Caco-2 (cell line): ENCODE measurements at regions not wholly inside any gene's neighbourhood (a gene's known extent, or its start where the extent isn't known, plus 50 kb on each side); places are given as distances from the start of the nearest gene placed in this dataset.

Source experiments
- BruUV-seq: library from RNA; stranded (reverse); fragments of 400-500 nt; replicated peaks from 2 replicates; lab custom pipeline; 2021; lab: Mats Ljungman, UMichigan
- CTCF ChIA-PET: fragments of 300-600 bp; sonication (Branson Sonifier 250); formaldehyde crosslinking; loops from one replicate; lab custom pipeline; 2022; ENCODE audit warnings: antibody characterized with exemption; lab: Charles Lee
- POLR2A ChIA-PET: fragments of 300-600 bp; sonication (Branson Sonifier 250); formaldehyde crosslinking; loops from one replicate; lab custom pipeline; 2022; ENCODE audit warnings: antibody characterized with exemption; lab: Charles Lee
- DNase-seq, 2 experiments: peaks; one replicate each; pipeline versions ENCODE4 v3.0.0 to v3.0.0-alpha.2; 2020 to 2022
- H3K27me3 ChIP-seq: replicated peaks from 2 replicates; pipeline ENCODE4 v1.6.0; 2011; ENCODE audit warnings: low read length; ENCODE audit not compliant: control insufficient read depth, insufficient read depth
- H3K36me3 ChIP-seq: 2 replicates; pipeline ENCODE4 v1.5.1; 2011; ENCODE audit warnings: low read length; ENCODE audit not compliant: control insufficient read depth, insufficient read depth
- H3K4me1 ChIP-seq: fragments of 250-450 bp; sonication (Bioruptor Pico); 2 replicates; pipeline ENCODE4 v1.5.1; 2020; ENCODE audit warnings: mild to moderate bottlenecking
- H3K4me3 ChIP-seq: 2 replicates; pipeline ENCODE4 v1.5.1; 2011; ENCODE audit warnings: low read depth, mild to moderate bottlenecking, control low read depth, low read length
- H3K9me3 ChIP-seq: fragments of 250-450 bp; sonication (Bioruptor Pico); 2 replicates; pipeline ENCODE4 v1.5.1; 2020; ENCODE audit warnings: mild to moderate bottlenecking, moderate library complexity
- H3K27ac Mint-ChIP-seq: one replicate; pipeline ENCODE4 v1.8.0; 2022; ENCODE audit warnings: mixed read lengths; ENCODE audit not compliant: unreplicated experiment
- H3K27me3 Mint-ChIP-seq: one replicate; pipeline ENCODE4 v1.8.0; 2022; ENCODE audit warnings: mixed read lengths; ENCODE audit not compliant: insufficient read depth, unreplicated experiment
- H3K36me3 Mint-ChIP-seq: one replicate; pipeline ENCODE4 v1.8.0; 2022; ENCODE audit warnings: mild to moderate bottlenecking, mixed read lengths; ENCODE audit not compliant: insufficient read depth, unreplicated experiment
- H3K4me1 Mint-ChIP-seq: one replicate; pipeline ENCODE4 v1.8.0; 2022; ENCODE audit warnings: low read depth, mixed read lengths; ENCODE audit not compliant: unreplicated experiment
- H3K4me3 Mint-ChIP-seq: one replicate; pipeline ENCODE4 v1.8.0; 2022; ENCODE audit warnings: mild to moderate bottlenecking, moderate library complexity, mixed read lengths; ENCODE audit not compliant: unreplicated experiment
- H3K9me3 Mint-ChIP-seq: one replicate; pipeline ENCODE4 v1.8.0; 2022; ENCODE audit warnings: mixed read lengths; ENCODE audit not compliant: unreplicated experiment
- intact Hi-C: fragments of 100-400 bp; cut with micrococcal nuclease; formaldehyde crosslinking; loops from one replicate; pipeline ENCODE4 v1.10.0; 2022; ENCODE audit not compliant: unreplicated experiment
- TF ChIP-seq, protein P1 (sequence below), 2 experiments: fragments of 200-600 bp in 1 of 2; IDR thresholded peaks; 1 replicate in 1 of 2; 2 replicates in 1 of 2; pipeline versions ENCODE4 v1.5.1 to v1.8.0; 2011 to 2022; ENCODE audit warnings: antibody characterized with exemption in 1 of 2, control low read depth in 1 of 2, inconsistent platforms in 1 of 2, low read depth in 1 of 2, low read length in 1 of 2, mild to moderate bottlenecking in 1 of 2, moderate library complexity in 1 of 2; ENCODE audit not compliant: insufficient read depth in 1 of 2, severe bottlenecking in 1 of 2, unreplicated experiment in 1 of 2

GRCh38 chr20:23278172-23278571 is 72.4 kb upstream of the NXT1 start:
- no peak overlapping the region for H3K4me3 ChIP-seq
- Mint-ChIP-seq H3K36me3 (no peaks in the 10 kb centered on the region), H3K9me3 (peaks cover 4% of the 10 kb centered on the region), H3K27ac (no peak overlapping the region), H3K4me3 (no peak overlapping the region), H3K4me1 (no peaks in the 10 kb centered on the region), H3K27me3 (no peaks in the 10 kb centered on the region)
- no peaks in the 10 kb centered on the region for H3K36me3 ChIP-seq
- H3K4me1 ChIP-seq: no peaks in the 10 kb centered on the region
- 0 out of 2 replicates have a peak, but pooled peaks cover 3% of the 10 kb centered on the region for H3K9me3 ChIP-seq
- DNase-seq: no peak
- CTCF ChIA-PET: no interaction called here
- no peaks in the 10 kb centered on the region for H3K27me3 ChIP-seq
- TF ChIP-seq, protein P1, sequence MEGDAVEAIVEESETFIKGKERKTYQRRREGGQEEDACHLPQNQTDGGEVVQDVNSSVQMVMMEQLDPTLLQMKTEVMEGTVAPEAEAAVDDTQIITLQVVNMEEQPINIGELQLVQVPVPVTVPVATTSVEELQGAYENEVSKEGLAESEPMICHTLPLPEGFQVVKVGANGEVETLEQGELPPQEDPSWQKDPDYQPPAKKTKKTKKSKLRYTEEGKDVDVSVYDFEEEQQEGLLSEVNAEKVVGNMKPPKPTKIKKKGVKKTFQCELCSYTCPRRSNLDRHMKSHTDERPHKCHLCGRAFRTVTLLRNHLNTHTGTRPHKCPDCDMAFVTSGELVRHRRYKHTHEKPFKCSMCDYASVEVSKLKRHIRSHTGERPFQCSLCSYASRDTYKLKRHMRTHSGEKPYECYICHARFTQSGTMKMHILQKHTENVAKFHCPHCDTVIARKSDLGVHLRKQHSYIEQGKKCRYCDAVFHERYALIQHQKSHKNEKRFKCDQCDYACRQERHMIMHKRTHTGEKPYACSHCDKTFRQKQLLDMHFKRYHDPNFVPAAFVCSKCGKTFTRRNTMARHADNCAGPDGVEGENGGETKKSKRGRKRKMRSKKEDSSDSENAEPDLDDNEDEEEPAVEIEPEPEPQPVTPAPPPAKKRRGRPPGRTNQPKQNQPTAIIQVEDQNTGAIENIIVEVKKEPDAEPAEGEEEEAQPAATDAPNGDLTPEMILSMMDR (IDR thresholded peaks at IDR 0.05; ENCODE audit: insufficient read depth in 1 of 2, low read depth in 1 of 2, low read length in 1 of 2, severe bottlenecking in 1 of 2, unreplicated experiment in 1 of 2): no peak
- BruUV-seq: no TSS peak
- POLR2A ChIA-PET: no interaction called here
- intact Hi-C loops: no loop called here

DNA sequence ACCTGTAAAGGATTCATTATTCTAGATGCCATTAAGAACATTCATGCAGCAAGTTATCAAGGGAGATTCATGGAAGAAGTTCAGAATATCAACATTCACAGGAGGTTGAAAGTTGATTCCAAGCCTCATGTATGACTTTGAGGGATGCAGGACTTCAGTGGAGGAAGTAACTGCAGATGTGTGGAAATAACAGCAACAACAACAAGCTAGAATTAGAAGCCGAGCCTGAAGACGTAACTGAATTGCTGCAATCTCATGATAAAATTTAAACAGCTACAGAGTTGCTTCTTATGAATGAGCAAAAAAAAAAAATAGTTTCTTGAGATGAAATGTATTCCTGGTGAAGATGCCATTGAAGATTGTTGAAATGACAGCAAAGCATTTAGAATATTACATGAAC is 73.3 kb upstream of the NXT1 start:
- Histone ChIP-seq H3K4me1 (no peaks in the 10 kb centered on the region), H3K9me3 (0 out of 2 replicates have a peak, but pooled peaks cover 4% of the 10 kb centered on the region), H3K27me3 (no peaks in the 10 kb centered on the region), H3K36me3 (no peaks in the 10 kb centered on the region), H3K4me3 (no peak overlapping the region)
- Mint-ChIP-seq H3K4me1 (no peaks in the 10 kb centered on the region), H3K27me3 (no peaks in the 10 kb centered on the region), H3K27ac (no peak overlapping the region), H3K4me3 (no peak overlapping the region), H3K9me3 (peaks cover 12% of the 10 kb centered on the region), H3K36me3 (no peaks in the 10 kb centered on the region)
- no peak for DNase-seq
- ChIA-PET CTCF (no interaction called here), POLR2A (no interaction called here)
- BruUV-seq: no TSS peak
- TF ChIP-seq, protein P1 (IDR thresholded peaks at IDR 0.05; ENCODE audit: insufficient read depth in 1 of 2, low read depth in 1 of 2, low read length in 1 of 2, severe bottlenecking in 1 of 2, unreplicated experiment in 1 of 2): no peak
- intact Hi-C loops: no loop called here

DNA sequence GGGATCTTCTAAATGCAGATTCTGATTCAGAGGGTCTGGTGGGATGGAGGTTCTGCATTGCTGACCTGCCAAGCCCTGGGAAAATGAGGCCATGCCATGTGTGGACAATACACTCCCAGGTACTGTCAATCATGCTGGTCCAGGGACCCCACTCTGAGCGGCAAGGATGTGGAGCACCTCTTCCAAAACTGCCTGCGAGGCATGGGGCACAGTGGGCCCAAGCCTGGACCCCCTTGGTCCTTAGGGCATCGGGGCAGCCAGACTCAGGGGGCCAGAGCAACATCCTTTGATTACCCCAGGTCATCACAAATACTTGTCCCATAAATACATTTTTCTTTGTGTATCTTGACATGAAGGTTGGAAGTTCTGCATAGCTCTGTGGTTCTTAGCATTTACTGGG is 76.8 kb upstream of the NXT1 start:
- no peaks in the 10 kb centered on the region for H3K27me3 ChIP-seq
- TF ChIP-seq, protein P1 (IDR thresholded peaks at IDR 0.05; ENCODE audit: insufficient read depth in 1 of 2, low read depth in 1 of 2, low read length in 1 of 2, severe bottlenecking in 1 of 2, unreplicated experiment in 1 of 2): no peak
- intact Hi-C loops: no loop called here
- no TSS peak for BruUV-seq
- no peaks in the 10 kb centered on the region for H3K27me3 Mint-ChIP-seq
- H3K4me3 ChIP-seq: no peak overlapping the region
- no peak for DNase-seq
- no peak overlapping the region for H3K27ac Mint-ChIP-seq
- H3K9me3 ChIP-seq: peaks cover 27% of the 10 kb centered on the region
- POLR2A ChIA-PET: no interaction called here
- peaks cover 37% of the 10 kb centered on the region for H3K9me3 Mint-ChIP-seq
- H3K4me3 Mint-ChIP-seq: no peak overlapping the region
- H3K36me3 Mint-ChIP-seq: peaks cover 13% of the 10 kb centered on the region
- H3K4me1 ChIP-seq: peaks cover 17% of the 10 kb centered on the region
- CTCF ChIA-PET: interaction anchor here (0.5 kb wide), 1 partner anchor 67 kb away, joined by 4 read pairs; no protein-coding TSS in a partner anchor
- no peaks in the 10 kb centered on the region for H3K4me1 Mint-ChIP-seq
- H3K36me3 ChIP-seq: no peaks in the 10 kb centered on the region; the same call in 1 of the 2 replicates
